CD8-positive, alpha-beta memory T cell (primary cell): ENCODE measurements at regions not wholly inside any gene's neighbourhood (a gene's known extent, or its start where the extent isn't known, plus 50 kb on each side); places are given as distances from the start of the nearest gene placed in this dataset.
"Not testable (repeated sequence)": the region's sequence is repeated elsewhere in the genome, so short reads cannot be mapped to it uniquely, and the experiment has no call there.

ENCODE experiments used
- CTCF ChIA-PET: fragments of 350-600 bp; sonication (Branson Sonifier 250); formaldehyde crosslinking; loops from one replicate; lab custom pipeline; 2021; ENCODE audit warnings: antibody characterized with exemption; lab: Charles Lee
- POLR2A ChIA-PET: fragments of 350-600 bp; sonication (Branson Sonifier 250); formaldehyde crosslinking; loops from one replicate; lab custom pipeline; 2021; ENCODE audit warnings: antibody characterized with exemption; lab: Charles Lee
- DNase-seq, 5 donors: peaks; one replicate each; pipeline versions ENCODE4 v3.0.0 to v3.0.0-alpha.2; 2020 to 2022; ENCODE audit warnings: mixed read lengths in 1 of 5
- H3K27ac ChIP-seq: one replicate; pipeline ENCODE4 v1.7.0; 2013; ENCODE audit warnings: low read depth, mild to moderate bottlenecking, low read length, moderate library complexity
- H3K27me3 ChIP-seq: 2 replicates; pipeline ENCODE4 v1.7.0; 2013; ENCODE audit warnings: low read length, mild to moderate bottlenecking; ENCODE audit not compliant: insufficient read depth, poor library complexity, severe bottlenecking
- H3K36me3 ChIP-seq: 2 replicates; pipeline ENCODE4 v1.7.0; 2013; ENCODE audit warnings: mild to moderate bottlenecking, low read length, moderate library complexity; ENCODE audit not compliant: insufficient read depth
- H3K4me1 ChIP-seq: 2 replicates; pipeline ENCODE4 v1.7.0; 2013; ENCODE audit warnings: mild to moderate bottlenecking, low read length, moderate library complexity; ENCODE audit not compliant: insufficient read depth
- H3K4me3 ChIP-seq: 2 replicates; pipeline ENCODE4 v1.7.0; 2013; ENCODE audit warnings: mild to moderate bottlenecking, low read length
- H3K9me3 ChIP-seq: 2 replicates; pipeline ENCODE4 v1.7.0; 2013; ENCODE audit warnings: mild to moderate bottlenecking, low read length
- H3K27ac Mint-ChIP-seq, 8 donors: one replicate each; pipeline ENCODE4 v1.8.0; 2020 to 2021; ENCODE audit warnings: mixed read lengths in 8 of 8, mild to moderate bottlenecking in 6 of 8, inconsistent platforms in 3 of 8, moderate library complexity in 3 of 8
- H3K27me3 Mint-ChIP-seq, 2 donors: one replicate each; pipeline ENCODE4 v1.8.0; 2020 to 2021; ENCODE audit warnings: mixed read lengths in 2 of 2, mild to moderate bottlenecking in 1 of 2, moderate library complexity in 1 of 2
- H3K36me3 Mint-ChIP-seq, 3 donors: one replicate each; pipeline ENCODE4 v1.8.0; 2020 to 2021; ENCODE audit warnings: mixed read lengths in 3 of 3, inconsistent platforms in 1 of 3, mild to moderate bottlenecking in 1 of 3
- H3K4me1 Mint-ChIP-seq, 3 donors: one replicate each; pipeline ENCODE4 v1.8.0; 2020 to 2021; ENCODE audit warnings: mixed read lengths in 3 of 3, inconsistent platforms in 1 of 3, mild to moderate bottlenecking in 1 of 3
- H3K4me3 Mint-ChIP-seq, 7 donors: one replicate each; pipeline ENCODE4 v1.8.0; 2020 to 2021; ENCODE audit warnings: mixed read lengths in 7 of 7, mild to moderate bottlenecking in 6 of 7, moderate library complexity in 4 of 7, inconsistent platforms in 2 of 7
- H3K9me3 Mint-ChIP-seq, 5 donors: one replicate each; pipeline ENCODE4 v1.8.0; 2020 to 2022; ENCODE audit warnings: mixed read lengths in 5 of 5, mild to moderate bottlenecking in 3 of 5, moderate library complexity in 2 of 5, inconsistent platforms in 1 of 5

- H3K27me3 ChIP-seq, H3K36me3 ChIP-seq, H3K27ac Mint-ChIP-seq, H3K4me1 ChIP-seq, H3K4me3 ChIP-seq, H3K9me3 ChIP-seq, H3K27ac ChIP-seq, H3K4me3 Mint-ChIP-seq, DNase-seq, CTCF ChIA-PET, H3K9me3 Mint-ChIP-seq, H3K4me1 Mint-ChIP-seq, H3K36me3 Mint-ChIP-seq: not testable (repeated sequence)
- POLR2A ChIA-PET, result interaction anchor here (0.6 kb wide), 1 partner anchor 150 kb away, joined by 9 read pairs; no protein-coding TSS in a partner anchor
- peaks cover 22 to 25% of the 10 kb centered on the region in 2 donors for H3K27me3 Mint-ChIP-seq
These were observed 89.8 kb downstream of the DNAAF6 start for GRCh38 chrX:107296184-107296583.

DNA sequence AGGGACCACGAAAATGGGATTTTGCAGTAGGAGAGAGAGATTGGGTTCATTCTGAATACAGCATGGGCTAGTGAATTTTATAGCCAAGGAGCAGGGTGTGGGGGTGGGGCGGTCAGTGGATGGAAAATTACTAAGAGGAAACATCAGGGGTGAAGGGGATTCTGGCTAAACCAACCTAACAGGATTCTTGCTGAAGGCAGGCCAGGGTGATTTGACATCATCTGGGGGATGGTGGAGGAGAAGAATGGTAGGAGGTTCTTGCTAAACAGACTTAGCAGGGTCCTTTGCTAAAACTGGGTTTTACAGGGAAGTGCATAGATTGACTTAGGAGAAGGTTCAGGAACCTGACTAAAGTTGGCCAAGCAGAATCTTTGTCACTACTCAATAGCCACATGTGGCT lies 91.9 kb downstream of the DNAAF6 start:
- Histone ChIP-seq H3K9me3 (no peaks in the 10 kb centered on the region), H3K36me3 (no peaks in the 10 kb centered on the region), H3K4me3 (no peak overlapping the region), H3K4me1 (no peaks in the 10 kb centered on the region), H3K27me3 (no peaks in the 10 kb centered on the region), H3K27ac (no peak overlapping the region)
- Mint-ChIP-seq H3K27me3 (peaks cover 25 to 39% of the 10 kb centered on the region in 2 donors), H3K9me3 (peaks cover 0 to under 1% (median 0%) of the 10 kb centered on the region in 5 donors), H3K36me3 (no peaks in the 10 kb centered on the region), H3K4me3 (no peak overlapping the region), H3K4me1 (no peaks in the 10 kb centered on the region), H3K27ac (no peak overlapping the region)
- ChIA-PET POLR2A (no interaction called here), CTCF (no interaction called here)
- DNase-seq, result no peak

DNA sequence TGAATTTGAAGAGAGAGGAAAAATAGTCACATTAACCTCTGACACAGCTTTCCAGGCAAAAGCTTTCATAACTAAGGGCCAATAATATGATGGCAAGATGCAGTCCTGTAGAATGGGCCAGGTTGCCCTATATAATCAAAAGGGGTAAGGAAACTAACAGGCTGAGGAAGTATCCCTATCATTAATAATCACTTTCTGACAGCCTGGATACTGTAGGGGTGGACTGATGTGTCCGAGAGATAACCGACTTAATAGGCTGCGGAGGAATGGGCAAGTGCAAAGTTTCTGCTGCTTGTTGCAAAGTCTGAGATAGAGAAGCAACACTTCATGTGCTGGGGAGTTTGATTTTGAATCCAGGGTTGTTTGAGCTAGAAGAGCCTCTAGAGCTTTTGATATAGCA lies 94.8 kb downstream of the DNAAF6 start:
- ChIA-PET CTCF (no interaction called here), POLR2A (no interaction called here)
- no peak overlapping the region for H3K4me3 Mint-ChIP-seq
- Histone ChIP-seq H3K27me3 (no peaks in the 10 kb centered on the region), H3K4me1 (no peaks in the 10 kb centered on the region), H3K4me3 (no peak overlapping the region), H3K9me3 (no peaks in the 10 kb centered on the region), H3K27ac (no peak overlapping the region), H3K36me3 (no peaks in the 10 kb centered on the region)
- peaks cover 0 to 3% (median 2%) of the 10 kb centered on the region in 5 donors for H3K9me3 Mint-ChIP-seq
- H3K36me3 Mint-ChIP-seq, result no peaks in the 10 kb centered on the region
- DNase-seq, result no peak
- H3K27me3 Mint-ChIP-seq, result peaks cover 26 to 49% of the 10 kb centered on the region in 2 donors
- no peaks in the 10 kb centered on the region for H3K4me1 Mint-ChIP-seq
- no peak overlapping the region for H3K27ac Mint-ChIP-seq

DNA sequence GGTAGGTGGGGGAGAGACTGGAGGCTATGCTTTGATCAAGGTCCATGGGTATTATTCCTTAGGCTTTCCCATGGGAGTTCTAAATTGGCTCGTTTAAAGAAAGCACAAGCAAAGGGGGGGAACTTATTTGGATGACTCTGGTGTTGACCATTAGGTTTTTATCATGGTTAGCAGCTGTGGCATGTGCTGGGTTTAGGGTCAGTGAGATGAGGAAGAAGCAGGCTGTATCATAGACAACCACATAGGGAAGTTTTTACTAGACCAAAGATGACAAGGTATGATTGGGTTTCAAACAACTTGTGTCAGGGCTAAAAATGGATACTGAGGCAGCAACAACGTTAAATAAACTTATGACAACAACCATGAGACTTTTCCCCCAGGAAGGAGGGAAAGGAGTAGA lies 97.7 kb downstream of the DNAAF6 start:
- no peak for DNase-seq
- no peak overlapping the region for H3K27ac ChIP-seq
- Mint-ChIP-seq H3K27ac (no peak overlapping the region), H3K27me3 (peaks cover 15 to 29% of the 10 kb centered on the region in 2 donors), H3K36me3 (no peaks in the 10 kb centered on the region), H3K4me3 (no peak overlapping the region), H3K4me1 (no peaks in the 10 kb centered on the region), H3K9me3 (peaks cover 0 to 3% (median 2%) of the 10 kb centered on the region in 5 donors)
- ChIA-PET POLR2A (no interaction called here), CTCF (no interaction called here)
- H3K27me3 ChIP-seq, result no peaks in the 10 kb centered on the region
- no peak overlapping the region for H3K4me3 ChIP-seq
- no peaks in the 10 kb centered on the region for H3K9me3 ChIP-seq
- no peaks in the 10 kb centered on the region for H3K4me1 ChIP-seq
- H3K36me3 ChIP-seq, result no peaks in the 10 kb centered on the region

- no peak overlapping the region for H3K4me3 Mint-ChIP-seq
- ChIA-PET CTCF (no interaction called here), POLR2A (no interaction called here)
- DNase-seq, result no peak
- no peak overlapping the region for H3K4me3 ChIP-seq
- H3K27me3 Mint-ChIP-seq, result peaks cover 0 to 9% of the 10 kb centered on the region in 2 donors
- no peak overlapping the region for H3K27ac ChIP-seq
- no peaks in the 10 kb centered on the region for H3K27me3 ChIP-seq
- H3K4me1 ChIP-seq, result no peaks in the 10 kb centered on the region
- H3K36me3 ChIP-seq, result no peaks in the 10 kb centered on the region
- H3K27ac Mint-ChIP-seq, result no peak overlapping the region
- no peaks in the 10 kb centered on the region for H3K36me3 Mint-ChIP-seq
- no peaks in the 10 kb centered on the region for H3K9me3 Mint-ChIP-seq
- no peaks in the 10 kb centered on the region for H3K9me3 ChIP-seq
- peaks cover 0 to 3% (median 0%) of the 10 kb centered on the region in 3 donors for H3K4me1 Mint-ChIP-seq
These were observed 117.5 kb downstream of the DNAAF6 start for GRCh38 chrX:107323786-107324492.

DNA sequence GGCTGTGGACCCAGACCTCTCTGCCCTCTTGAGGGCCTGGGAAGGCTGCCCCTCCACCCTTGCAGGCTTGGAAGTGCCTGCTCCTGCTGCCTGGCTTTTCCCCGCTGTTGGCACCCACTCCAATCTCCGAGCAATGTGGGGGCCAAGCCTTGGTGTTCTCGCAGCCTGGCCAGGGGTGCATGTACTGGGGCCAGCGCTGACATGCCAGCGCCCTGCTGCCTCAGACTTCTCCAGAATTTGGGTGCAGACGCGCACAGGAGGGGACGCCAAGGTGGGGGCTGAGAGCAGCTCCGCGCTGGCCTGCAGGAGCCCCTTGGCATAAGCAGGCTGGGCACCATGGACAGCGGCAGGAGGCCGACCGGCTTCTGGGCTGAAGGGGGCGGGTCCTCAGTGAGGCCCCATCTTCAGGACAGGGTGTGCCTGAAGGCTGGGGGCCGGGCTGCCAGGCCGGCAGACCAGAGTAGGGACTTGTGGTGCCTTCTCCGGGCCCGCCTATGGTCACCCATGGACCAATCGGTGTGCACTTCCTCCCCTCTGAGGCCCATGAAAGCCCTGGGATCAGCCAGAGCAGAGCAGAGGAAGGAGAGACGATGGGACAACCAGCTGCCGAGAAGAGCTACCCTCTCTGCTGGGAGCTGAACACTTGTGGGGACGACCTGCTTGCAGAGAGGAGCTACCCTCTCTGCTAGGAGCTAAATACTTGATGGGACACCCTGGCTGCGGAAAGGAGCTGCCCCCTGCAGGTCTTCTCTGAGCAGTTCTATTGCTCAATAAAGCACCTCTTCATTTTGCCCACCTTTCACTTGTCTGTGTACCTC lies 118.3 kb downstream of the DNAAF6 start:
- Mint-ChIP-seq H3K27me3 (peaks cover 0 to 9% of the 10 kb centered on the region in 2 donors), H3K4me1 (peaks cover 0 to 3% (median 0%) of the 10 kb centered on the region in 3 donors), H3K27ac (no peak overlapping the region), H3K9me3 (no peaks in the 10 kb centered on the region), H3K4me3 (no peak overlapping the region), H3K36me3 (no peaks in the 10 kb centered on the region)
- ChIA-PET POLR2A (no interaction called here), CTCF (interaction anchor here (0.7 kb wide), 1 partner anchor 326 kb away, joined by 5 read pairs; no protein-coding TSS in a partner anchor)
- Histone ChIP-seq H3K9me3 (no peaks in the 10 kb centered on the region), H3K36me3 (no peaks in the 10 kb centered on the region), H3K27ac (no peak overlapping the region), H3K4me3 (no peak overlapping the region), H3K4me1 (no peaks in the 10 kb centered on the region), H3K27me3 (no peaks in the 10 kb centered on the region)
- DNase-seq, result no peak

- Mint-ChIP-seq H3K4me1 (peaks cover 0 to 3% (median 0%) of the 10 kb centered on the region in 3 donors), H3K36me3 (no peaks in the 10 kb centered on the region), H3K27me3 (peaks cover 3 to 16% of the 10 kb centered on the region in 2 donors), H3K4me3 (no peak overlapping the region), H3K9me3 (no peaks in the 10 kb centered on the region), H3K27ac (no peak overlapping the region)
- no peak overlapping the region for H3K4me3 ChIP-seq
- H3K36me3 ChIP-seq, result no peaks in the 10 kb centered on the region
- CTCF ChIA-PET, result no interaction called here
- no peak for DNase-seq
- POLR2A ChIA-PET, result no interaction called here
- no peak overlapping the region for H3K27ac ChIP-seq
- H3K27me3 ChIP-seq, result no peaks in the 10 kb centered on the region
- no peaks in the 10 kb centered on the region for H3K9me3 ChIP-seq
- no peaks in the 10 kb centered on the region for H3K4me1 ChIP-seq
These were observed 119.1 kb downstream of the DNAAF6 start for GRCh38 chrX:107325467-107325866.

DNA sequence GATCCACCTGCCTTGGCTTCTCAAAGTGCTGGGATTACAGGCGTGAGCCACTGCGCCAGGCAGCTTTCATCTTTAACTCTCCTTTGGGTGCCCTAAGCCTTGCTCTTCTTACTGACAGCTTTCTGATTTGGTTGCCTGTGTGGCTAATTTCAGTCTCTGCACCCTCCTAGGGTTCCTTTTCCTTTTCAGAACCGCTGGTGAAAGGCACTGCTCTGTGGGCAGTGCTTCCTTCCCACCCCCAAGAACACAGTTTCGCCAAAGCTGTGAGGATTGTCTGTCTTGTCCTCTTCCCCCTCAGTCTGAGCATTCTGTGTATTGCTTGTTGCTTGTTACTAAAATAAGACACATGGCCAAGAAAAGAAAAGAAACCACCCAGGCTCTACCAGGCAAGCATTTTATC lies 101.4 kb upstream of the FRMPD3 start:
- Histone ChIP-seq H3K36me3 (no peaks in the 10 kb centered on the region), H3K27ac (no peak overlapping the region), H3K27me3 (no peaks in the 10 kb centered on the region), H3K4me1 (no peaks in the 10 kb centered on the region), H3K4me3 (no peak overlapping the region), H3K9me3 (no peaks in the 10 kb centered on the region)
- no peaks in the 10 kb centered on the region for H3K4me1 Mint-ChIP-seq
- no peak overlapping the region for H3K4me3 Mint-ChIP-seq
- no peak overlapping the region for H3K27ac Mint-ChIP-seq
- POLR2A ChIA-PET, result no interaction called here
- no peaks in the 10 kb centered on the region for H3K9me3 Mint-ChIP-seq
- CTCF ChIA-PET, result no interaction called here
- peaks cover 6 to 19% of the 10 kb centered on the region in 2 donors for H3K27me3 Mint-ChIP-seq
- DNase-seq, result no peak
- no peaks in the 10 kb centered on the region for H3K36me3 Mint-ChIP-seq
